ENCODE measurements at regions not wholly inside any gene's neighbourhood (a gene's known extent, or its start where the extent isn't known, plus 50 kb on each side); places are given as distances from the start of the nearest gene placed in this dataset.

- no peak overlapping the region for H3K4me3 ChIP-seq (ENCODE audit: low read depth, low read length)
- TF ChIP-seq, protein P1, sequence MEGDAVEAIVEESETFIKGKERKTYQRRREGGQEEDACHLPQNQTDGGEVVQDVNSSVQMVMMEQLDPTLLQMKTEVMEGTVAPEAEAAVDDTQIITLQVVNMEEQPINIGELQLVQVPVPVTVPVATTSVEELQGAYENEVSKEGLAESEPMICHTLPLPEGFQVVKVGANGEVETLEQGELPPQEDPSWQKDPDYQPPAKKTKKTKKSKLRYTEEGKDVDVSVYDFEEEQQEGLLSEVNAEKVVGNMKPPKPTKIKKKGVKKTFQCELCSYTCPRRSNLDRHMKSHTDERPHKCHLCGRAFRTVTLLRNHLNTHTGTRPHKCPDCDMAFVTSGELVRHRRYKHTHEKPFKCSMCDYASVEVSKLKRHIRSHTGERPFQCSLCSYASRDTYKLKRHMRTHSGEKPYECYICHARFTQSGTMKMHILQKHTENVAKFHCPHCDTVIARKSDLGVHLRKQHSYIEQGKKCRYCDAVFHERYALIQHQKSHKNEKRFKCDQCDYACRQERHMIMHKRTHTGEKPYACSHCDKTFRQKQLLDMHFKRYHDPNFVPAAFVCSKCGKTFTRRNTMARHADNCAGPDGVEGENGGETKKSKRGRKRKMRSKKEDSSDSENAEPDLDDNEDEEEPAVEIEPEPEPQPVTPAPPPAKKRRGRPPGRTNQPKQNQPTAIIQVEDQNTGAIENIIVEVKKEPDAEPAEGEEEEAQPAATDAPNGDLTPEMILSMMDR (IDR thresholded peaks at IDR 0.05; ENCODE audit: low read depth, low read length): no peak
- DNase-seq (ENCODE audit: low read depth, low spot score): no peak
- in situ Hi-C loops (cut with HindIII; ENCODE audit: low sequenced_read_pairs): no loop called here
Observed at GRCh38 chr11:109317726-109318125, 104.3 kb upstream of the C11orf87 start.

GRCh38 chr11:109320595-109320994, 101.4 kb upstream of the C11orf87 start:
- in situ Hi-C loops (cut with HindIII; ENCODE audit: low sequenced_read_pairs): no loop called here
- DNase-seq (ENCODE audit: low read depth, low spot score): peak; percentile 67
- H3K4me3 ChIP-seq (ENCODE audit: low read depth, low read length): no peak overlapping the region
- TF ChIP-seq, protein P1 (IDR thresholded peaks at IDR 0.05; ENCODE audit: low read depth, low read length): no peak

DNA sequence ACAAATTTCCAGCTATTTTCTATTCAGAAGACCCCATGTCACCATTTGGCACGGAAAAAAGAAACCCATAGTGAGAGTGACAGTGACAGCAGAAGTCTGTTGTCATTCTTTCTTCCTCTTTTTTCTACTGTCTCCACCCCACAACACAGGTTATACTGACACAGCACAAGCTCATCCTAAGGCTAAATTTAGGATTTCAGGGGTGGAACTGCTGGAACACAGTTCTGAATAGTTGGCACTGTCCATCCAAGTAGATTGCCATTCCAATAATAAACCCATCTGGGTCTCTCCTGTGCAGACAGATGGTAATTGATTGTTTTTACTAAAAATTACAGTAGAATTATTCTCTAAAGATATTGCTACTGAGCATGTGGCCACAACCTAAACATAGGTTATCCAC, 95.2 kb upstream of the C11orf87 start:
- in situ Hi-C loops (cut with HindIII; ENCODE audit: low sequenced_read_pairs): no loop called here
- TF ChIP-seq, protein P1 (IDR thresholded peaks at IDR 0.05; ENCODE audit: low read depth, low read length): no peak
- DNase-seq (ENCODE audit: low read depth, low spot score): no peak
- H3K4me3 ChIP-seq (ENCODE audit: low read depth, low read length): no peak overlapping the region

DNA sequence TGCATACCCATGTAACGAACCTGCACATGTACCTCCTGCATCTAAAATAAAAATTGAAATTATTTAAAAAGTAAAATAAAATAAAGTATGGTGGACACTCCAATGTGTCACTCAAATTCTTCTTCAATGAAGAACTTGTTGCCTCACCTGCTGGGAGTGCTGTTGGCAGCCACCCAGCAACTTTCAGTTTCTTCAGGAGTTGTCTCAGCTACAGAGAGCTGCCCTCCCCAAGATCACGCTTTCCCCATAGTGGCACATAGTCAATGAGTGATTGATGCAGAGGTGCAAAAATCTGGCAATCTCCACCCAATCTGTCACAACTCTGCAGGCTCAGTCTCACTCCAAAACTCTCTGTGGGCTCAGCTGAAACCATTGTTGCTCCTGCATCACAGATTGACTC, 92.3 kb upstream of the C11orf87 start:
- TF ChIP-seq, protein P1 (IDR thresholded peaks at IDR 0.05; ENCODE audit: low read depth, low read length): no peak
- in situ Hi-C loops (cut with HindIII; ENCODE audit: low sequenced_read_pairs): no loop called here
- no peak for DNase-seq (ENCODE audit: low read depth, low spot score)
- no peak overlapping the region for H3K4me3 ChIP-seq (ENCODE audit: low read depth, low read length)

- TF ChIP-seq, protein P1 (IDR thresholded peaks at IDR 0.05; ENCODE audit: low read depth, low read length): no peak
- H3K4me3 ChIP-seq (ENCODE audit: low read depth, low read length): no peak overlapping the region
- in situ Hi-C loops (cut with HindIII; ENCODE audit: low sequenced_read_pairs): no loop called here
- peak; percentile 36 for DNase-seq (ENCODE audit: low read depth, low spot score)
Observed at GRCh38 chr11:109338131-109338530, 83.9 kb upstream of the C11orf87 start.

- TF ChIP-seq, protein P1 (IDR thresholded peaks at IDR 0.05; ENCODE audit: low read depth, low read length): no peak
- in situ Hi-C loops (cut with HindIII; ENCODE audit: low sequenced_read_pairs): no loop called here
- no peak for DNase-seq (ENCODE audit: low read depth, low spot score)
- no peak overlapping the region for H3K4me3 ChIP-seq (ENCODE audit: low read depth, low read length)
Observed at GRCh38 chr11:109342261-109342660, 79.7 kb upstream of the C11orf87 start.

- no peak for DNase-seq (ENCODE audit: low read depth, low spot score)
- H3K4me3 ChIP-seq (ENCODE audit: low read depth, low read length): no peak overlapping the region
- in situ Hi-C loops (cut with HindIII; ENCODE audit: low sequenced_read_pairs): no loop called here
Observed at GRCh38 chr11:109343242-109343641, 78.7 kb upstream of the C11orf87 start.

More at GRCh38 chr11:109343242-109343641, 78.7 kb upstream of the C11orf87 start:
- TF ChIP-seq, protein P1 (IDR thresholded peaks at IDR 0.05; ENCODE audit: low read depth, low read length): no peak
